Kasumi-1 (cell line): ENCODE measurements at regions not wholly inside any gene's neighbourhood (a gene's known extent, or its start where the extent isn't known, plus 50 kb on each side); places are given as distances from the start of the nearest gene placed in this dataset.
"Not testable (repeated sequence)": the region's sequence is repeated elsewhere in the genome, so short reads cannot be mapped to it uniquely, and the experiment has no call there.

Experiments used
- DNase-seq, 2 experiments: peaks; one replicate each; lab custom pipeline; 2025; lab: John Stamatoyannopoulos, UW

GRCh38 chr18:4765401-4765800 is 310.3 kb upstream of the DLGAP1 start:
- DNase-seq = no peak

GRCh38 chr18:4762330-4762729 is 307.2 kb upstream of the DLGAP1 start:
- DNase-seq = no peak

- DNase-seq = no peak
These were observed 303.9 kb upstream of the DLGAP1 start for GRCh38 chr18:4758980-4759379.

- no peak for DNase-seq
These were observed 300.7 kb upstream of the DLGAP1 start for GRCh38 chr18:4755848-4756247.

GRCh38 chr18:4753151-4753550 is 298.0 kb upstream of the DLGAP1 start:
- DNase-seq = not testable (repeated sequence)

GRCh38 chr18:4751523-4751922 is 296.4 kb upstream of the DLGAP1 start:
- no peak for DNase-seq

GRCh38 chr18:4750393-4751346 is 295.6 kb upstream of the DLGAP1 start:
- no peak for DNase-seq

- no peak for DNase-seq
These were observed 293.9 kb upstream of the DLGAP1 start for GRCh38 chr18:4748975-4749374.

GRCh38 chr18:4734903-4735302 is 279.8 kb upstream of the DLGAP1 start:
- DNase-seq = no peak

GRCh38 chr18:4734021-4734420 is 278.9 kb upstream of the DLGAP1 start:
- DNase-seq = no peak

GRCh38 chr18:4721545-4721944 is 266.4 kb upstream of the DLGAP1 start:
- DNase-seq = no peak

- DNase-seq = no peak
These were observed 265.4 kb upstream of the DLGAP1 start for GRCh38 chr18:4720518-4720917.

- no peak for DNase-seq
These were observed 250.8 kb upstream of the DLGAP1 start for GRCh38 chr18:4705894-4706293.

GRCh38 chr18:4704781-4705180 is 249.7 kb upstream of the DLGAP1 start:
- no peak for DNase-seq

- DNase-seq = no peak
These were observed 236.7 kb upstream of the DLGAP1 start for GRCh38 chr18:4691836-4692235.

GRCh38 chr18:4678685-4679084 is 223.6 kb upstream of the DLGAP1 start:
- DNase-seq = not testable (repeated sequence)

GRCh38 chr18:4677006-4677405 is 221.9 kb upstream of the DLGAP1 start:
- DNase-seq = no peak

GRCh38 chr18:4672162-4672561 is 217.1 kb upstream of the DLGAP1 start:
- no peak for DNase-seq

- DNase-seq = peak; percentile 19 to 26
These were observed 203.7 kb upstream of the DLGAP1 start for GRCh38 chr18:4658804-4659203.

- DNase-seq = no peak
These were observed 198.3 kb upstream of the DLGAP1 start for GRCh38 chr18:4653418-4653817.

GRCh38 chr18:4641771-4642368 is 186.8 kb upstream of the DLGAP1 start:
- DNase-seq = no peak

GRCh38 chr18:4640349-4641012 is 185.4 kb upstream of the DLGAP1 start:
- no peak for DNase-seq
